ENCODE measurements at regions not wholly inside any gene's neighbourhood (a gene's known extent, or its start where the extent isn't known, plus 50 kb on each side); places are given as distances from the start of the nearest gene placed in this dataset.
"Not testable (repeated sequence)": the region's sequence is repeated elsewhere in the genome, so short reads cannot be mapped to it uniquely, and the experiment has no call there.

- Histone ChIP-seq H3K36me3 (ENCODE audit: control insufficient read depth in 1 of 2, insufficient read depth in 2 of 2, low read length in 1 of 2) (no peaks in the 10 kb centered on the region), H3K4me1 (ENCODE audit: control insufficient read depth in 1 of 2, insufficient read depth in 2 of 2, low read length in 2 of 2) (no peaks in the 10 kb centered on the region), H3K4me3 (ENCODE audit: low read length in 2 of 2) (no peak overlapping the region), H3K9me3 (ENCODE audit: control insufficient read depth, low read length) (peaks cover 1% of the 10 kb centered on the region), H3K27ac (ENCODE audit: low read depth in 1 of 2, low read length in 2 of 2) (no peak overlapping the region), H3K27me3 (ENCODE audit: control insufficient read depth in 1 of 2, insufficient read depth in 2 of 2, low read length in 1 of 2) (no peaks in the 10 kb centered on the region)
- intact Hi-C loops (cut with DNase I), result loop anchor here in 1 of 2 donors (5.0 kb wide), 2 partner anchors 182 to 222 kb away; partner anchors contain the start of gene DHRS4
- DNase-seq (no peak), ATAC-seq (ENCODE audit: low FRiP score) (no peak)
- WGBS, 2 donors, result 77 to 83% methylated on average over 8 of the region's 8 CpGs
These were observed 93.7 kb downstream of the DHRS2 start for GRCh38 chr14:23729720-23730387.

GRCh38 chr14:23735394-23735793, 99.2 kb downstream of the DHRS2 start:
- peaks cover 1% of the 10 kb centered on the region for H3K9me3 ChIP-seq (ENCODE audit: control insufficient read depth, low read length)
- intact Hi-C loops (cut with DNase I), result no loop called here
- no peak overlapping the region for H3K27ac ChIP-seq (ENCODE audit: low read depth in 1 of 2, low read length in 2 of 2)
- DNase-seq (no peak), ATAC-seq (ENCODE audit: low FRiP score) (no peak)
- H3K4me1 ChIP-seq (ENCODE audit: control insufficient read depth in 1 of 2, insufficient read depth in 2 of 2, low read length in 2 of 2), result no peaks in the 10 kb centered on the region
- H3K4me3 ChIP-seq (ENCODE audit: low read length in 2 of 2), result no peak overlapping the region
- H3K27me3 ChIP-seq (ENCODE audit: control insufficient read depth in 1 of 2, insufficient read depth in 2 of 2, low read length in 1 of 2), result no peaks in the 10 kb centered on the region
- no peaks in the 10 kb centered on the region for H3K36me3 ChIP-seq (ENCODE audit: control insufficient read depth in 1 of 2, insufficient read depth in 2 of 2, low read length in 1 of 2)

- DNase-seq; intact Hi-C loops (cut with DNase I); H3K27ac ChIP-seq (ENCODE audit: low read depth in 1 of 2, low read length in 2 of 2); ATAC-seq (ENCODE audit: low FRiP score); H3K27me3 ChIP-seq (ENCODE audit: control insufficient read depth in 1 of 2, insufficient read depth in 2 of 2, low read length in 1 of 2); H3K4me1 ChIP-seq (ENCODE audit: control insufficient read depth in 1 of 2, insufficient read depth in 2 of 2, low read length in 2 of 2); H3K4me3 ChIP-seq (ENCODE audit: low read length in 2 of 2); H3K36me3 ChIP-seq (ENCODE audit: control insufficient read depth in 1 of 2, insufficient read depth in 2 of 2, low read length in 1 of 2); H3K9me3 ChIP-seq (ENCODE audit: control insufficient read depth, low read length): not testable (repeated sequence)
- 43 to 56% methylated on average over 6 of the region's 6 CpGs for WGBS, 2 donors
These were observed 108.2 kb downstream of the DHRS2 start for GRCh38 chr14:23744368-23744767.

DNA sequence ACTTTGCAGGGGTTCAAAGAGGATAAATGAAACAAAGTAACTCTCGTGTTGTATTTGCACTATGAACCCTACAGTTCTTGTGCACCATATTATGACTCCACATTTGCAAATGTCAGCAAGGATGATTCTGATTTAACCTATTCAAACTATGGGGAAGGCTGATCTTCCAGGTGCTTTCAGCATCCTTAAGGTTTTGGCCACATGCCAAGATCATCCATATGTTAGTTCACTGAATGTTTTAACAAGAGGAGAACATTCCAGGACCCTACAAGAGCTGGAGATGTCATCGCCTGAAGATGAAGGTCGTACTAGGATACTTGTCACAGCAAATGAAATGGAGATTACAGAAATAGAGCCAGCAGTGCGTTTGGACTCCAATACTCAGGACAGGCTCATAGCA, 114.2 kb downstream of the DHRS2 start:
- peaks cover 0 to 3% of the 10 kb centered on the region in 2 donors for H3K27me3 ChIP-seq (ENCODE audit: control insufficient read depth in 1 of 2, insufficient read depth in 2 of 2, low read length in 1 of 2)
- H3K9me3 ChIP-seq (ENCODE audit: control insufficient read depth, low read length), result no peaks in the 10 kb centered on the region
- no peak overlapping the region for H3K27ac ChIP-seq (ENCODE audit: low read depth in 1 of 2, low read length in 2 of 2)
- ATAC-seq (ENCODE audit: low FRiP score) (no peak), DNase-seq (no peak)
- H3K36me3 ChIP-seq (ENCODE audit: control insufficient read depth in 1 of 2, insufficient read depth in 2 of 2, low read length in 1 of 2), result no peaks in the 10 kb centered on the region
- intact Hi-C loops (cut with DNase I), result no loop called here
- 58 to 66% methylated on average over 4 of the region's 4 CpGs for WGBS, 2 donors
- no peaks in the 10 kb centered on the region for H3K4me1 ChIP-seq (ENCODE audit: control insufficient read depth in 1 of 2, insufficient read depth in 2 of 2, low read length in 2 of 2)
- no peak overlapping the region for H3K4me3 ChIP-seq (ENCODE audit: low read length in 2 of 2)

- DNase-seq (no peak), ATAC-seq (ENCODE audit: low FRiP score) (no peak)
- no peaks in the 10 kb centered on the region for H3K4me1 ChIP-seq (ENCODE audit: control insufficient read depth in 1 of 2, insufficient read depth in 2 of 2, low read length in 2 of 2)
- H3K27me3 ChIP-seq (ENCODE audit: control insufficient read depth in 1 of 2, insufficient read depth in 2 of 2, low read length in 1 of 2), result peaks cover 0 to 3% of the 10 kb centered on the region in 2 donors
- H3K4me3 ChIP-seq (ENCODE audit: low read length in 2 of 2), result no peak overlapping the region
- H3K9me3 ChIP-seq (ENCODE audit: control insufficient read depth, low read length), result no peaks in the 10 kb centered on the region
- H3K36me3 ChIP-seq (ENCODE audit: control insufficient read depth in 1 of 2, insufficient read depth in 2 of 2, low read length in 1 of 2), result no peaks in the 10 kb centered on the region
- WGBS, 2 donors, result 62 to 64% methylated on average over 2 of the region's 2 CpGs
- H3K27ac ChIP-seq (ENCODE audit: low read depth in 1 of 2, low read length in 2 of 2), result no peak overlapping the region
- intact Hi-C loops (cut with DNase I), result no loop called here
These were observed 115.5 kb downstream of the DHRS2 start for GRCh38 chr14:23751616-23752015.

- no peaks in the 10 kb centered on the region for H3K9me3 ChIP-seq (ENCODE audit: control insufficient read depth, low read length)
- H3K4me1 ChIP-seq (ENCODE audit: control insufficient read depth in 1 of 2, insufficient read depth in 2 of 2, low read length in 2 of 2), result no peaks in the 10 kb centered on the region
- no peaks in the 10 kb centered on the region for H3K36me3 ChIP-seq (ENCODE audit: control insufficient read depth in 1 of 2, insufficient read depth in 2 of 2, low read length in 1 of 2)
- 83 to 88% methylated on average over 1 of the region's 1 CpG for WGBS, 2 donors
- no peak overlapping the region for H3K27ac ChIP-seq (ENCODE audit: low read depth in 1 of 2, low read length in 2 of 2)
- H3K4me3 ChIP-seq (ENCODE audit: low read length in 2 of 2), result no peak overlapping the region
- ATAC-seq (ENCODE audit: low FRiP score) (no peak), DNase-seq (no peak)
- H3K27me3 ChIP-seq (ENCODE audit: control insufficient read depth in 1 of 2, insufficient read depth in 2 of 2, low read length in 1 of 2), result no peaks in the 10 kb centered on the region
- intact Hi-C loops (cut with DNase I), result no loop called here
These were observed 127.2 kb downstream of the DHRS2 start for GRCh38 chr14:23763394-23763793.

GRCh38 chr14:23766737-23767401, 130.7 kb downstream of the DHRS2 start:
- intact Hi-C loops (cut with DNase I), result no loop called here
- no peaks in the 10 kb centered on the region for H3K4me1 ChIP-seq (ENCODE audit: control insufficient read depth in 1 of 2, insufficient read depth in 2 of 2, low read length in 2 of 2)
- no peaks in the 10 kb centered on the region for H3K9me3 ChIP-seq (ENCODE audit: control insufficient read depth, low read length)
- H3K27ac ChIP-seq (ENCODE audit: low read depth in 1 of 2, low read length in 2 of 2), result no peak overlapping the region
- no peak for DNase-seq
- H3K4me3 ChIP-seq (ENCODE audit: low read length in 2 of 2), result no peak overlapping the region
- H3K27me3 ChIP-seq (ENCODE audit: control insufficient read depth in 1 of 2, insufficient read depth in 2 of 2, low read length in 1 of 2), result no peaks in the 10 kb centered on the region
- H3K36me3 ChIP-seq (ENCODE audit: control insufficient read depth in 1 of 2, insufficient read depth in 2 of 2, low read length in 1 of 2), result no peaks in the 10 kb centered on the region
- 1 to 26% methylated on average over 1 of the region's 1 CpG for WGBS, 2 donors
- ATAC-seq (ENCODE audit: low FRiP score), result no peak

- H3K4me3 ChIP-seq (ENCODE audit: low read length in 2 of 2); H3K27ac ChIP-seq (ENCODE audit: low read depth in 1 of 2, low read length in 2 of 2); H3K36me3 ChIP-seq (ENCODE audit: control insufficient read depth in 1 of 2, insufficient read depth in 2 of 2, low read length in 1 of 2); H3K4me1 ChIP-seq (ENCODE audit: control insufficient read depth in 1 of 2, insufficient read depth in 2 of 2, low read length in 2 of 2); ATAC-seq (ENCODE audit: low FRiP score); H3K9me3 ChIP-seq (ENCODE audit: control insufficient read depth, low read length); intact Hi-C loops (cut with DNase I); DNase-seq; H3K27me3 ChIP-seq (ENCODE audit: control insufficient read depth in 1 of 2, insufficient read depth in 2 of 2, low read length in 1 of 2): not testable (repeated sequence)
- 72 to 76% methylated on average over 9 of the region's 9 CpGs for WGBS, 2 donors
These were observed 133.1 kb downstream of the DHRS2 start for GRCh38 chr14:23769221-23769728.

- H3K4me3 ChIP-seq (ENCODE audit: low read length in 2 of 2), result no peak overlapping the region
- no peaks in the 10 kb centered on the region for H3K27me3 ChIP-seq (ENCODE audit: control insufficient read depth in 1 of 2, insufficient read depth in 2 of 2, low read length in 1 of 2)
- ATAC-seq (ENCODE audit: low FRiP score) (no peak), DNase-seq (no peak)
- no peaks in the 10 kb centered on the region for H3K36me3 ChIP-seq (ENCODE audit: control insufficient read depth in 1 of 2, insufficient read depth in 2 of 2, low read length in 1 of 2)
- no peaks in the 10 kb centered on the region for H3K9me3 ChIP-seq (ENCODE audit: control insufficient read depth, low read length)
- intact Hi-C loops (cut with DNase I), result no loop called here
- 66 to 79% methylated on average over 2 of the region's 2 CpGs for WGBS, 2 donors
- no peak overlapping the region for H3K27ac ChIP-seq (ENCODE audit: low read depth in 1 of 2, low read length in 2 of 2)
- no peaks in the 10 kb centered on the region for H3K4me1 ChIP-seq (ENCODE audit: control insufficient read depth in 1 of 2, insufficient read depth in 2 of 2, low read length in 2 of 2)
These were observed 137.8 kb downstream of the DHRS2 start for GRCh38 chr14:23773981-23774380.

Data from aorta (tissue), 5 donors.